H7 (cell line): ENCODE measurements at regions not wholly inside any gene's neighbourhood (a gene's known extent, or its start where the extent isn't known, plus 50 kb on each side); places are given as distances from the start of the nearest gene placed in this dataset.

Source experiments
- DNase-seq: peaks from one replicate; pipeline ENCODE4 v3.0.0; 2012
- H3K27me3 ChIP-seq: 2 replicates; pipeline ENCODE4 v1.6.0; 2011; ENCODE audit warnings: mild to moderate bottlenecking, low read length; ENCODE audit not compliant: control insufficient read depth, insufficient read depth
- H3K36me3 ChIP-seq: replicated peaks from 2 replicates; pipeline ENCODE4 v1.5.1; 2011; ENCODE audit warnings: low read length; ENCODE audit not compliant: control insufficient read depth, insufficient read depth
- H3K4me3 ChIP-seq: 2 replicates; pipeline ENCODE4 v1.5.1; 2011; ENCODE audit warnings: low read depth, mild to moderate bottlenecking, control low read depth, low read length, moderate library complexity; ENCODE audit not compliant: insufficient read depth

DNA sequence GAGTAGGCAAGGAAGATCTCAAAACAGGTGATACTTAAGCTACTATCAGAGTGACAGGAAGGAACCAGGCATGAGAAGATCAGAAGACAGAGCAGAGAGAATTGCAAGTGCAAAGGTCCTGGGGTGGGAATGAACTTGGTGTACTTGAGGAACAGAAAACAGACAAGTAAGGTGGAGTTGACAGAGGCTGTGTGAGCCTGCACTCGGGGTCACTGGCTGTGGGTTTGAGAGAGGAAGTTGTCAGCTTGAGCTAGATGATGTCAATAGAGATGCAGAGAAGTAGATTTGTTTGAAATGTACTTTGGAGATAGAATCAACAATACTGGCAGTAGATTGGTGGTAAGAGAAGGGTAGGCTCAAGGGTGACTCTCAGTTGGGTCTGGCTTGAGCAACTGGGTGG is 209.5 kb downstream of the CLIC5 start:
- no peak for DNase-seq
- Histone ChIP-seq H3K36me3 (no peaks in the 10 kb centered on the region), H3K4me3 (no peak overlapping the region), H3K27me3 (no peaks in the 10 kb centered on the region)

DNA sequence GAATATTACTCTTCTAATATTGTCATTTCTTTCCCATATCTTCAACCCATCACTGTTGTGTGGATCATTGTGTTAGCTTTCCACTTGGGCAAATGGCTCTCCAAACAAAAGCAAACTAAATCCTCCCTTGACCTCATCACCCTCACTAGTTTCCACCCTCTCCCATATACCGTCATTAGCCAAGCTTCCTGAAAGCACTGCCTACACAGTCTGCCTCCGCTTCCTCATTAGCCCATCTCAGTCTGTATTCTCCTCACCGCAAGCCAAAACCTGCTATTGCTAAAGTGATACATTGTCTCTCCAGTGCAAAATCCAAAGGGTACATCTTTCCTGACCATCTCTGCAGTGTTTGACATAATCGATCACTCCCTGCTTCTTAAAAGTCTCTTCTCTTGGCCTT is 212.6 kb downstream of the CLIC5 start:
- no peaks in the 10 kb centered on the region for H3K27me3 ChIP-seq
- no peaks in the 10 kb centered on the region for H3K36me3 ChIP-seq
- DNase-seq = no peak
- H3K4me3 ChIP-seq = no peak overlapping the region

DNA sequence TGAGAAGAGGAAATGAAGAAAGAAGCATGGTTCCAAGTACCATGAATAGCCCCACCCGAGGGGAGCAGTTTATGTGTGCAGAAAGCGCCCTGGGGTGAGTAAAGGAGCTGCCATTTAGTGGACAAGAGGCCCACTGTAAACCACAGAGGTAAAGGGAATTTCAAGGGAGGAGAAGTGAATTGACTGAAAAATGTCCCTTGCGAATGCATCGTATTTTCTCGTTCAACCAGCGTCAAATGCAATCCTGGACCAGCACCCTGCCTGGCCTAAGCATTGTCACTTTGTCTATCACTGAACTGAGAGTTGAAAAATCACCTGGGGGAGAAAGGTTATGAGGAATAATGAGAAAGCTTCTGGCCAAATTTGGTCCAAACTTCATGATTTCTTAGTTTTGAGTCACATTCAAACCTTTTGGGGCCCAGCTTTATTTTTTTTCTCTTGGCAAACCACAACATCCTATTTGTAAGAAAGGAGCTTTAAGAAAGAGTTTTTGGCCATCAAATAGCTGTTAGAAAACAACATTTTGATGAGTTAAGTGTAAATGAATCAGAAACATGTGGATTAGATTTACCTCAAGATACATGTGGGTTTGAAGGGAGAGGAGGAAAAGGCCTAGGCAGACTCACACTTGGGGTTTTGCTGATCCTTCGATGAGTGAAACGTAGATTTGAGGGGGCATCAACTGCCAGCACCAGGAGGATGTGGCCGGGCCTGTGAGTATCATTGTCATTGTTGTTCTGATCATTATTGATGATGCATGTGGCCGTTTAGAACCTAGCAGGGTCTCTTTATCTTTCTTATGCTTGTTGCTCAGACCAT is 214.0 kb downstream of the CLIC5 start:
- no peak for DNase-seq
- Histone ChIP-seq H3K36me3 (no peaks in the 10 kb centered on the region), H3K27me3 (no peaks in the 10 kb centered on the region), H3K4me3 (no peak overlapping the region)

DNA sequence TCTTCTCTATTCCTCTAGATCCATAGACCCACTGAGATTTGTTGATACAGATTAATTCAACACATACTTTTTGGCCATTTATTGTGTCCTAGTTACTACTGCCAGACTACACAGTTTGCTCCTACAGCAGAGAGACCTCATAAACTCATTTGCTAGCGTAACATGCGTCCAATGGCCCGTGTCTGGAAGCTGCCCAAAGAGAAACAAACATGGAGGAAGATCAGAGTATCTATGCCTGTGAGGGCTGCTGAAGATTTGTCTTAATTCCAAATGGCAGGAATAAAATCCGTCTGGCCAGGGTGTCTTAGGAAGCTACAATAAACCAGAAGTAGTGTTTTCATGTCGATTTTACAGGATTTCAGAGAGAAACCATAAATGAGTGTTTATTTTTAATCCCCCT is 214.7 kb downstream of the CLIC5 start:
- H3K27me3 ChIP-seq = no peaks in the 10 kb centered on the region
- no peak for DNase-seq
- H3K36me3 ChIP-seq = no peaks in the 10 kb centered on the region
- H3K4me3 ChIP-seq = no peak overlapping the region

DNA sequence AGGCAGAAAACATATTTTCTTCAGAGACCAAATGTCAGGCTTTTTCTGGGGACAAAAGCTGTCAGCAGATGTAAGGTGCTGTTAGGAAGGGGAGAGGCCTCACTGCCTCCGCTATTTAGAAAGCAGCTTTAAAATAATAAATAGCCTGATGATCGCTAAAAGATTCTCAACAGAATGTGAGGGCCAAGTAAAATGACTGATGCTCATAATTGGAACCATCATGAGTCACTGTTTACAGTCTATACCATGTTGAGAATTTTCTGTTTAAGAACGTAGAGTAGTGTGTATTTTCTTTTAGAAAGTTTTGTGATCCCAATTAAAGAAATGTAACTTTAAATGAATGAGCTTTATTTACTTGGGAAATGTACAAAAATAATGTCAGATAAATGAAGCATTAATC is 220.0 kb downstream of the CLIC5 start:
- DNase-seq = no peak
- Histone ChIP-seq H3K4me3 (no peak overlapping the region), H3K27me3 (no peaks in the 10 kb centered on the region), H3K36me3 (no peaks in the 10 kb centered on the region)

DNA sequence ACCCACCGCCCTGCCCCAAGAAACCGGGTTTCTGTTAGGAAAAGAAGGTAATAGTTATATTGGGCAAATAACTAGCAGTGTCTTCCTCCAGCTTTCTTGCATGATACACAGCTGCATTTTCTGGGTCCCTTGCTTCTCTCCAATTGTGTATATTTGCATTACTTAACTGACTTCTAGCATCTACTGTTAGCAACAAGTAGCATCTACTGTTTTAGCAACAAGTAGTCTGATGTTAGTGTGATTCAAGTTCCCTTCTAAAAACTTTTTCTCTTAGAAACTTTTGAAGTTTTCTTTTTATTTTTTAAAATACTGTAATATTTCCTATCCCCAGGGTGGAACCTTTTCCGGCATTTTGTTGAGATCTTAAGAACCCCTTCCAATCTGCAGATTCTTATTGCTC is 221.2 kb downstream of the CLIC5 start:
- DNase-seq = no peak
- H3K4me3 ChIP-seq = no peak overlapping the region
- H3K27me3 ChIP-seq = no peaks in the 10 kb centered on the region
- no peaks in the 10 kb centered on the region for H3K36me3 ChIP-seq

DNA sequence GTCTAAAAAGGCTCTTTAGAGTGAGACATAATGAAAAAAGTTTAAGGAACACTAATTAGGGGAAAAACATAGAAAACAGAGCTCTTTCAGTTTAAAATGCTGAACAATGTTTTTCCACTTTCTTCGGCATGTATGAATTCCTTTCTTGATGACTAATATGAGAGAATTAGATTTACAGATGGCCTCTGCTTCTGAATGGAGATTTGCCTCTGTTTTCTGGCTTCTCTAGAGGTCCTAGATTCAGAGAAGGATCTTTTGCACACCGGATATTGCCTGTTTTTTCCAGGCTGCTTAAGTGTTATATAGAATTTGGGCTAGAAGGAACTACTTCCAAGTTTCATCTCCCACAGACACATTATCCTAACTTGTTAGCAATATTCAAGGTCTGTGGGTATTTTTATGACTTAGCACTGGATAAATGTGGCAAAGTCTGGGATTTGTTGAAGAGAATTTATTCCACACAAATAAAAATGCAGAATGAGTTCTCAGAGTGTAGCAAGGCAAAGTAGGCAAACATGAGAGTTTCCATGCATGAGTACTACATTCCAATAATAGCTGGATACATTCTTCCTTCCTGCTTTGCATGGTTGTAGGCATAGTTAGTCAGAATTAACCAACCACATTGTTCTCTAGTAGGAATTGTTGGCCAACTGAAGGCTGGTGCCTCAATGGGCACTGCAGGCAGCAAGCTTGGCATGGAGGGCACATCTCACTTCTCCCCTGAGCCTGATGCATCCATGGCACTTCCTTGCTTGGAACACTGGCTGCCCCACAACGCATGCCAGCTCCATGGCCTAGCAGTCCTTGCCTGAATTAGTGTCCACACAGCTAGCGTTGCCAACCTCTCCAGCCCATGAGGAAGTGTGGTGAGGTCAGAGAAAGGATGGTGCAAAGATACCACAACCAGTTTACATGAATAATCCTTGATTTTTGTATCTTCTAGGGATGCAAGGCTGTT is 224.2 kb downstream of the CLIC5 start:
- no peak overlapping the region for H3K4me3 ChIP-seq
- no peaks in the 10 kb centered on the region for H3K36me3 ChIP-seq
- no peak for DNase-seq
- no peaks in the 10 kb centered on the region for H3K27me3 ChIP-seq

DNA sequence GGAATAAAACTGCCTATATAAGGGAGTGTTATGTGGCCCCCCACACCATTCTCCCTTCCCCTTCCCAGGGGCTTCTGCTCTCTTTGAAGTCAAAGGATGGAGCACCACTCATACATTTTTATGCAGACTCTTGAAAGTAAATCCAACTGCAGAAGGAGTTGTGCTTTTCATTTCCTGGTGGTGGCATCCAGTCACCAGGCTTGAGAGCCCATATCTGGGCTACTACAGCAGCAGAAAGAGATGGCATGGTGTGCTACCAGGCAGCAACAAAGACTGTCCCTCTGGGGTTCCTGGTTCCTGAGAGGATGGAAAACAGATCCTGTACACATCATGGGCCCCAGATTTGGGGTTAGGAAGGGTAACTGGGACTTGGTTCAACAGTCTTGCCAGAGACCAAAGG is 226.4 kb downstream of the CLIC5 start:
- H3K4me3 ChIP-seq = no peak overlapping the region
- H3K27me3 ChIP-seq = no peaks in the 10 kb centered on the region
- H3K36me3 ChIP-seq = no peaks in the 10 kb centered on the region
- no peak for DNase-seq

DNA sequence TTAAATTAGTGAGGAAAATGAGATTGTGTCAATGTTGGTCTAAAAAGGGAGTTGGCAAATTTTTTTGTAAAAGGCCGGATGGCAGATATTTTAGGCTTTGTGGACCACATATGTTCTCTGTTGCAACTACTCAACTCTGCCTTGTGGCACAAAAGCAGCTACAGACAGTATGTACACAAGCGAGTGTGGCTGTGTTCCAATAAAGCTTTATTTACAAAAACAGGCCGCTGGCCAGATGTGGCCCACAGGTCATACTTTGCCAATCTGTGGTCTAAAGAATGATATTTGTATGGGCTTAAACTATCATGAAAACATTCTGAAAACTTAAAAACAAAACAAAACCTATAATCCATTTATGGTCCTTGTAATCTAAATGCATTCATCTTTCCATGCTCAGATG is 228.3 kb downstream of the CLIC5 start:
- no peak overlapping the region for H3K4me3 ChIP-seq
- no peak for DNase-seq
- H3K36me3 ChIP-seq = no peaks in the 10 kb centered on the region
- H3K27me3 ChIP-seq = no peaks in the 10 kb centered on the region

DNA sequence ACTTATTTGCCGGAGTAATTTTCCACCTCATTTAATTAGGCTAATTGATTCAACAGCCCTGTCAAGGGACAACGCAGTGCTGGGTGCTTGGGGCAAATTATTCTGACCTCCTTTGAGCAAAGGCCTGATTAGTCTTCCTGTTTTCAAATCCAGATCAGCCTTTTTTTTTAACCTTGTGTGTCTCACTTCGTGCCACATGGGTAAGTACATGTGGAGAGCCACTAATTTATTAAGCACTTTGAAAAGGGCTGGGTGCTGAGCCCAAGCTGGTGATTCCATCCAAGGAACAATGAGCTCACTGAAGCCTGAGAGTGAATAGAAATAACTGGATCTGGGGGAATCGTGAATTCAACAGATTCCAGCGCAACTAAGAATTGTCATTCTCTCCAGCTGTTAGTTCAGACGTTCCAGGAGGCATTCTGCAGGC is 229.3 kb downstream of the CLIC5 start:
- no peak for DNase-seq
- H3K27me3 ChIP-seq = no peaks in the 10 kb centered on the region
- H3K36me3 ChIP-seq = no peaks in the 10 kb centered on the region
- no peak overlapping the region for H3K4me3 ChIP-seq

DNA sequence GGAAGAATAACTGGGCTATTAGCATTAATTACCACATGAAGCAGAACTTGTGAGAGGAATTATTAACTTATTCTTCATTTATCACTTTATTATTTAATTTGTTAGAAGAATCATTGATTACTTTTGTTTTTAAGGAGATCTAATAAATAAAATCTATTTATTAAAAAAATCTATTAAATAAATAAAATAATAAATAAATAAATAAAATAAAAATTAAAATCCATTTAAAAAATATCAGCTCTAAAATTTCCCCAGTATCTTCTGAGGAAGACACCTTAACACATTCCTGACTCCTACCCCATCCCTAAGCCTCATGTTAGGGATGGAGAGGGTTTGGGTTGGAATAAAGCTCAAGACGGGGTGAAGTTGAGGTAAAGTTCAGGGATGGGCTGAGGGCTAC is 231.4 kb downstream of the CLIC5 start:
- DNase-seq = no peak
- Histone ChIP-seq H3K4me3 (no peak overlapping the region), H3K36me3 (no peaks in the 10 kb centered on the region), H3K27me3 (no peaks in the 10 kb centered on the region)

DNA sequence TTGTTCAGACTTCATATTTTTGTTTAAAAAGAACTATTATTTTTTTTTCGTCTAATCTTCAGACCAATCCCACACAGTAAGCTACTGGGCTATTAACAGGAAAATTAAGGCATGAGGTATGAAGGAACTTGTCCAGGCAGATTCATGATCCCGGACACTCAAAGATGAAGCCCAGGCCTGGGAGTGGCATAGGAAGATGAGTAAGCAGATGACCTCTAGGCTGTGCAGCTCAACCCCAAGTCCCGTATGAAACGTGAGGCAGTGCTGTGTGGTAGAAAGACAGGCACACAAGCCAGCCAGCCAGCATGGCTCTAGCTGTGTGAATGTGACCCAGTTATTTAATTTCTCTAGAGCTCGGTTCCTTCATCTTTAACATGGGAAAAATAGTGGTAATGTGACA is 231.9 kb downstream of the CLIC5 start:
- no peak for DNase-seq
- no peaks in the 10 kb centered on the region for H3K27me3 ChIP-seq
- no peak overlapping the region for H3K4me3 ChIP-seq
- H3K36me3 ChIP-seq = no peaks in the 10 kb centered on the region

DNA sequence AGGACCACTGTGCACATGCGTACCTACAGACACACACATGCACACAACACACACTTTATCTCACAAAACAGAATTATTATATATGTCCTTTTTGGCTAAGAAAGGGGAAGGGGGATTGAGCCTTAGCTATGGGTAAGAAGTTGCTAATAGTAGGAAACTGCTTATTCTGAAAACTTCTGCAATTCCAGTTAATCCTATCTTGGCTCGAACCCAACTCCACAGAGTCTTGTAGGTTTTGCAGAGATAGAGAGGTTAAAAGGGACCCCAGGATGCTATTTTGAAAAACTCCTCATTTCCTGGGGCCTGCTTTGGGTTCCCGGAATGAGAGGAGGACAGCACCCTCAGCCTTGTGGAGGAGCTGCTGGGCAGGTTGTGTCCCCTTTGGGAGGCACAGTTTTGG is 233.8 kb downstream of the CLIC5 start:
- no peaks in the 10 kb centered on the region for H3K27me3 ChIP-seq
- no peak for DNase-seq
- no peaks in the 10 kb centered on the region for H3K36me3 ChIP-seq
- no peak overlapping the region for H3K4me3 ChIP-seq

DNA sequence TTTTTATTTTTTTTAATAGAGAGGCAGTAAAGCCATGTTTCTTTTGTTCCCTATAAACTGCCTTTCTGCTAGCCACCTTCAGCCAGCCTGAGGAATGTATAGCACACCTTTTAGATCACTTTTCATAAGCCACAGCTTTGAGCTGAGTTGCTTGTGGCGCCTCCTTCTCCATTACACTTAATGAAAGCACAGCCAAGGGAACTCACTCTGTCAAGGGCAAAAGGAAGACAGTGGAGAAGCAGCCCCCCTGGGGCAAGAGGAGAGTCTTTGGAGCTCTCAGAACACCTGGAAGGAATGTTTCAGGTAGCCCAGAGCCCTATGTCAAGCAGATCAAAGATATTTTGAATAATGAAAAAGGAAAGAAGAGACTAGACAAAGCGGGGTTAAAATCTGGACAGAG is 235.1 kb downstream of the CLIC5 start:
- no peak overlapping the region for H3K4me3 ChIP-seq
- H3K36me3 ChIP-seq = no peaks in the 10 kb centered on the region
- DNase-seq = peak; percentile 16
- H3K27me3 ChIP-seq = no peaks in the 10 kb centered on the region
